GM21717 (cell line): ENCODE measurements at regions not wholly inside any gene's neighbourhood (a gene's known extent, or its start where the extent isn't known, plus 50 kb on each side); places are given as distances from the start of the nearest gene placed in this dataset.

Source experiments
- ATAC-seq: cut with Tn5 transposase; IDR thresholded peaks from one replicate; pipeline ENCODE4 v1.9.1; 2021; ENCODE audit warnings: mild to moderate bottlenecking, moderate library complexity; ENCODE audit not compliant: unreplicated experiment

DNA sequence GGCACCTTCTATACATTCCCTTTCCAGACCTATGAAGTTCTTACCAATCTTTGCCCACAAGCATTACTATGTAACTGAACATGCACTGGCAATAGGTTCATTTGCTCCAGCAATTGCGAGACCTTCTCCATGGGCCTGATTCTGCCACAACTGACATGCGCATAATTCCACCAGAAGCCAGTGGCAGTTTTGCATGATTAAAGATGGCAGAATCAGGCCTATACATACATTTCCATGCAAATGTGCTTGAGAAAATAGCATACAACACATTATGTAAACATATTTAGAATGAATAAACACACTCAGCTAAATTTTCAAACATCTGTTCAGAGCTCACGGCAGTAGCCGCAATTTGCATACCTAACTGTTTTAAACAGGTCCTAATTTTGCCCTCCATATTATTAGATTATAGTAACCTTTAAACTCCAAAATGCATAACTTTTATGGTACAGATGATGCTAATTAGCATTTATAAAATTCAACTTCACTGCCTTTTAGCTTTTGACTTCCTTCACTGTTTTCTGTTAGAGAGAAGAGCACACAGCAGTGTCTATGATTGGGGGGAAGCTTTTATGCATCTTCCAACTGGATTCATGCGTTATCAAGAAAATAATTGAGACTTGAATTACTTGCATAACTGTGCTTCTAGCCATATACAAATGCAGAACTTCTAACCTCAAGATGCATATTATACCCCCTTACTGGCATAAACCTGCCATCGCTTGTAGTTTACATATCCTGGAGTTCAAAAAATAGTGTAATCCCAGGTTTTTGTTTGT is 155.3 kb upstream of the CDH19 start:
- no peak for ATAC-seq

DNA sequence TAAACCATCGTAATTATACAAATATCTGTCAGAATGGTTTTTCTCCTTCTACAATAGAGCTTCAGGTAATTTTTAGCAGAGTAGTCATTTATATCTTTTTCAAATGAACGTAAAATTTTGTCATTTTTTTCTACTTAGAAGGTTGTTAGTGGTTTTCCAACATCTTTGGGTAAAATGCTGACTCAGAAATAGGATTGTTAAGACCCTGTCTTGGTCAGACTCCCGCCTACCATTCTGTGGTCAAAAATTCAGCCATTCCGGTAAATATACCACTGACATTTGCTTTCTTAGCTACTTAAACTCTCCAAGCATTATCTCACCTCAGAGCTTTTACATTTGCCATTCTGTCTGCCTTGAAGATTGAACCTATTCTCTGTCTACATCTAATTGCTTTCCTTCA is 154.1 kb upstream of the CDH19 start:
- ATAC-seq = no peak

DNA sequence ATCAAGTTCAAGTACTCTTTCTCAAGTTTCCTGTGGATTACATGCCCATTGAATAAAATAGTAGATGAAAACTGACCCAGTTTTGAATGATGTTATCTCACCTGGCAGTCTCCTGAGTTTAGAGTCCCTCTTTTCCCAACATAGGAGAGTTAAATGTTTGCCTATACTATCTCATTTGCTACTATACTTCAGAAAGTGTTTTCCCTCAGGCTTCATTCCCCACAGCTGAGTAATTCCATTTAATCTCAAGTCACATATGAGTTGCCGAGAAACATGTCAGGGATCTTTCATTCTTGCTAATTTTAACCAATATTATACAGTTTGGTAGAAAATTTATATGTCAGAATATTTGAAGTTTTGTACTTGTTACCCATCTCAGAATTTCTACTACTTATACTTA is 150.4 kb upstream of the CDH19 start:
- no peak for ATAC-seq

DNA sequence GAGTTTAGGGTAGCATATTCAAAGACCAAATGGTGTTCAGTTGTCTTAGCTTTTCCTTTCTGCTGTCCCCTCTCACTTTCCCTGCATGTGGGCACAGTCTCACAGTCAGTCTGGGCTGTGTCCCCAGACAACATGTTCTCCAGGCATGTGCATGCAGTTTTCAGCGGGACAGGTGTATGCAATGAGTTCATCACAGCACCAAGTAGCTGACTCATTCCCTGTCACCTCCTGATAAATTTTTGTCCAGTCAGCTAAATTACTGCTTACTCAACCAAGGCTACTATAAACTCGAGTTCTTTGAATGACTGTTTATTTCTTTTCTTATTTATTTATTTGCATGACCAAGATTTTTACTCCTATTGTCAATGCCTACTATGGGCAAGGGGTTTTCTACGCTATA is 148.8 kb upstream of the CDH19 start:
- ATAC-seq = no peak

DNA sequence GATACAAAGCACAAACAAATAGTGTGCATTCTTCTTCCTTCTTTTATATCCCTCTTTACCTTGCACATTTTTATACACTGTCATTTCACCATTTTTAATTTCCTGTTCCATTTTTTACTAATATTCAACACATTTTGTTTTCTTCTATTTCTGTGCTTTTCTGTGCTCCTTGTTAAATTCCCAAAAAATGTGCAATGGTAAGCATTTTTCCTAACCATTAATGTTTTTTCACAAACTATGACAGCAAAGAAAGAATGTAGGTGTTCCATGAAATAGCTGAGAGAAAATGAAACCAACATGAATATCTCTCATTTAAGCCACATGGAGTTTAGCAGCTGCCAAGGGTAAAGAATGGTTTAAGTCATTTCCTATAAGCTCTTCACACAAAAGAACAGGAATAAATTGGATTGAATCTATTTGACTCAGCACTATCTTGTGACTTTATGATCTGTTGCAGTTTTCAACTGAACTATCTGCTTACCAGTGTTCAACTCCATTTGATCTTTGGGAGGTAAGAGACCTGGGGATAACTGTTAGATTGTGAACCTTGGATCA is 145.7 kb upstream of the CDH19 start:
- ATAC-seq = no peak

DNA sequence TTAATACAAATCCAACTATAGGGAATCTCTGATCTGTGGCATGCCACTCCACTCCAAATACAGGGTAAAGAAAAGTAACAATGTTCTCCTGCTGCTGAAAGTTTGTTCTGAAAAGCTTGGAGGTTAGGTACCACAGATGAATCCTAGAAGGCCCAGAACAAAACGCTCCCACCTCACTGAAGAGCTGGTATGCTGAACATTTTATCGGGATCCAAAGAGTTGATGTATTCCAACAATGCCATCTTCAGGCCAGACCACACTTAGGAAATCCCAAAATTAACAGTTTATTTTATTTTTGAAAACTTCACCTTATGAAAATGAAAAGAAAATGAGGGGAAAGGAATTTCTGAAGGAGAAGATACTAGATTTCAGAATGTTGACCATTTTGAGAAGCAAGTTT is 145.1 kb upstream of the CDH19 start:
- no peak for ATAC-seq

DNA sequence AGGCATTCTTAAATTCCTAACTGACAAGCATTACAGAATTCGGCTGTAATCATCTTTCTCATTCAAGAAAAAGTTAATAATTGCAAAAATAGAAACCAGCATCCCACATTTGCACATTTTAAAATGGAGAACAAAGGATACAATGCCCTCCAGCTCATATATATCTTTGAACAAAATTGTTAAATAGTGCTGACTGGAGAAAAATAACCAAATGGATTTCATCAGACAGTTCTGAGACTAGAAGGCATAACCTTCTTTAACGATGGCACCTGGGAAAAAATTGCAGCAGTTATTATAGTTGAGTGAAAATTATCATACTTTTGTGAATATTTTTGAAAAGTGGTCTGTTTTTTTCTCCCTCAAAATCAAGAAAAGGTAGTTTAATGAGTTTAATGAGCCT is 138.9 kb upstream of the CDH19 start:
- no peak for ATAC-seq

DNA sequence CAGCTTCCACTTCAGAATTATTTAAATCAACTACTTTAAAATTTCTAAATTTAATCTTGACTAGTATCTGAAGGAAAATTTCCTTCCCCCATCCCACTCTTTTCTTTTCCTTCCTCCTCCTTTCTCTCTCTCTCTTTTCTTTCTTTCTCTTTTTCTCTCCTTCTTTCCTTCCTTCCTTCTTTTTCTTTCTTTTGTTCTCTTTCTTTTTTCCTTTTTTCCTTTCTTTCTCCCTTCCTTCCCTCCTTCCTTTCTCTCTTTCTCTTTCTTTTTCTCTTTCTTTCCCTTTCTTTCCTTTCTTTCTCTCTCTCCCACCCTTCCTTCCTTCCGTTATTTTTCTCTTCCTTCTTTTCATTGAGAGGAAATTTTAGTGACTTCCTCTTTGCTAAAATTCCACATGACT is 132.0 kb upstream of the CDH19 start:
- ATAC-seq = no peak

DNA sequence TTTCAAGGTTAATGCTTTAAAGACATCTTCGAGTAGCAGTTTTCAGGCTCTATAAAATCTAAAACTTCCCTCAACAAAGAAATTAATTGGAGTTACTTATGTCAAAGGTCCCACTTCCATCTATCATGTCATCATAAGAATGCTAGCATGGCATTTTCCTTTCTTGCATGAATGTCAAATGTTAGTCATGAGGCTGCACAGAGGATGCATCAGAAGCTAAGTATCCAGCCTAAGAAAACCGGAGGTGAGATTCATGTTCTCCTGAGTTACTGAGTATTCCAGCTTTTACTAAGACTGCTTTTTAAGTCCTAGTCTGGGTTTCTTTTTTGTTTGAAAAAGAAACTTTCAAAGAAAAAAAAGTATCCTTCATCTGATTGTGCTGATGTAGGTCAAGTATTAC is 130.6 kb upstream of the CDH19 start:
- ATAC-seq = no peak

DNA sequence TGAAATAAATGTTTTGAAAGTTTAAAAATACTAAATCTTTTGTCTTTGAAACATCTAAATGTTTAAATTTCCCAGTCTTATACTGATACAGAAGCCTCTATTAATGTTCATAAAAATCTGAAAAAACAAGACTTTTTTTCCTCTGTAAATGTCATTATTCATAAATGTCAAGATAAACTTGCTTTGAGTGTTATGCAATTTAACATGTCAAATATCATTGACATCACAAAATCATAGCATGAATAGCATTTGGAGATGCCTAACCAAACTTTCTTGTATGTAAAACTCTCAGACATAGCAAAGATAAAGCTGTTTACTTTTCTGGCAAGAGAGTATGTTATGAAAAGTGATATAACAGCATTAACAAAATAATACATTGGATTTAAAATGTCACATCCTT is 128.0 kb upstream of the CDH19 start:
- ATAC-seq = no peak

DNA sequence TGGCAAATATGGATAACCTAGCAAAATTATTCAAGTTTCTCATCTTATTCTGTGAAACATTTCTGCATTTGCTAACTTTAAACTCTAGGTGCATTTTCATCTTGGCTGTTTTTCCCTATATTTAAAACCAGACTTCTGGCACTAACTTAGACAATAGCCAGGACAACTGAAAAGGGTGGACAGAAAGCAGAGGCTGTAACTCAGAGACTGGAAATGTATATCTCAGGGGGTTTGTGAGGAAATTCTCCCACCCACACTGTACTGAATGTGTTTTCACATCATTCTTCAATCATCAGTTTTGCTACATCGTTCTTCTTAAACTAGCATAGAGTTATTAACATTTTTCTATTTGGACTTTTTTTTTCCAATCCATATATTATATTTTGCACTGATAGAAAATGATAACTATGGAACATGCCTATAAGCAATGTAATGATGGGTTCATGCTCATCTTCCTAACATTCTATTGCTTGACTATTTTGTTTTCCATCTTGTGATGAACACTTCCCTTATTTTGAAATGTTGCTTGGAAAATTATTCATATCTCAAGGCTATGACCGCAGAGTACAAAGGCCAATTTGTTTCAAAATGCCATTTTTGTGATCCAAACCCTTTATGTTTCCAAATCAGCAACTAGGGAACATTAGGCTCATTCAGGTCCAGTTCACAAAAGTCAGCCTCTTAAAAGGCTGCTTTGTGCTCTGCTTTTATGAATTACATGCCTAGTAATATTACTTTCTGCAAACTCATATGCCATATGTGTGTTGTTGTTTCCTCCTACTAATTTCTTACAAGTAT is 125.8 kb upstream of the CDH19 start:
- no peak for ATAC-seq

DNA sequence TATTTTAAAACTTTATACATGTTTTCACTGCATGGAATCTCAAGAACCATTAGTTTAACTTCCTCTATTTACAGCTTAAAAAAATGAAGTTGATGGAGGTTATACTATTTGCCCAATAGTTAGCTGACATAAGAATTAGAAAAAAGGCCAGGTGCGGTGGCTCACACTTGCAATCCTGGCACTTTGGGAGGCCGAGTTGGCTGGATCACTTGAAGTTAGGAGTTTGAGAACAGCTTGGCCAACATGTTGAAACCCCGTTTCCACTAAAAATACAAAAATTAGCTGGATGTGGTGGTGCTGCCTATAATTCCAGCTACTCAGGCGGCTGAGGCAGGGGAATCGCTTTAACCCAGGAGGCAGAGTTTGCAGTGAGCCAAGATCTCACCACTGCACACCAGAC is 125.1 kb upstream of the CDH19 start:
- ATAC-seq = no peak

DNA sequence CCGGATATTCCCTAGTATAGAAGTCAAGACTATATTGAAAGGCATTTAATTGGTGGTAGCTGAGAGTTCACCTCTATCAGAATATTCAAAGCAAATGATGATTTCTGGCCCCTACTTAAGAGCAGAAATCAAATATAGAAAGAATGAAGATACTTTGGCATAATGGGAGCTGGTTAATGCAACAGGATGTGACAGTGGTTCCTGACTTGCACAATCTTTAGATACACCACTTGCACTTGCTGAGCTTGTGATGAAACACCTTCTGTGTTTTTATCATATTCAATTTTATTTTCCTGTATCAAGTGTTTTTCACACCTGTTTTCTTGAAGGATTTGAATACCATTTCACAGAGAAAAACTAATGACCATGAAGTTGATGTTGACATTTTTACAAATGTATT is 124.1 kb upstream of the CDH19 start:
- no peak for ATAC-seq

DNA sequence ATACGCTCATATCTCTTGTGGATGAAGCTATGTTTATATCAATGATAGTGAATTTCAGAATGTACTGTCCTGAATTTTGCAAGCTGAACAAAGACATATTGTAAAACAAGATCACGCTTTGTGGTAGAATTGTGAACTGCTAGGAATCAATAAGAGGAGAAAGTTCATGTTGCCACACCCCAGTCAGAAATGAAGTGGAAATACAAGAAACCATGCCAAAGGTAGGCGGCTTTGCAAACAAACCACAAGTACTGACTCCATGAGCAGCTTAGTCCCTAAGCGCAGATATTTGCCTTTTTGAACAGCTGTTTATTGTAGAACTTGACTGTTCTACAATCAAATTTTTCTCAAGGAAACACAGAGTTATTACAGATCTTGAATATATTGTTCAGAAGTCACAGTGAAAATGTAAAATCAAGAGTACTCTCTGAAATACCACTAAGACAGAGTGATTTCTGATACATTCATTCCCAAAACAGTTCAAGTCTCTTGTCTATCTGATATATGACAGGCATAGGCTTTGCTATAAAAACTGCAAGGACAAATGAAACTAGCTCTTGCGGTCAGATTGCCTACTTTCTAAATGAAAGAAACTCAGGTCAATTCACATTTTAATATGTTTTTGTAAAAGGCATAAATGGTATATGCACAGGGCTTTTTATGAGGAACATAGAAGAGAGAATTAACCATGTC is 120.9 kb upstream of the CDH19 start:
- no peak for ATAC-seq

DNA sequence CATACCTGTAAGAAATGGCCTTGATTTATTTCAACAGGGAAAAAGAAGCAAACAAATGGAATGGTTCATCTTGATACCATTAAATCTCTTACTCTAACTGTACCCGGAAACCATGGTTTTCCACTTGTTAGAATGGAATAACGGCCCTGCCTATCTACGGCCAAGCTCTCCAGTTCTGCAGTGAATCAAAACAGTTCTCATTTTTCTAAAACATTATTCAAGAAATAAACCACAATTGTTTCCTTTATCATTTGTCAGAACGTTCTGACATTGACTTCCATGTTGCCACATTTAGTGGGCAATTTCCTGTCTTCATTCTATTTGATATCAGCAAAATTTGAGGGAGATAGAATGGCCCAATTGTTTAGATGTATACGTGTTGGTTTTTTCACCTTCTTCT is 118.8 kb upstream of the CDH19 start:
- no peak for ATAC-seq

DNA sequence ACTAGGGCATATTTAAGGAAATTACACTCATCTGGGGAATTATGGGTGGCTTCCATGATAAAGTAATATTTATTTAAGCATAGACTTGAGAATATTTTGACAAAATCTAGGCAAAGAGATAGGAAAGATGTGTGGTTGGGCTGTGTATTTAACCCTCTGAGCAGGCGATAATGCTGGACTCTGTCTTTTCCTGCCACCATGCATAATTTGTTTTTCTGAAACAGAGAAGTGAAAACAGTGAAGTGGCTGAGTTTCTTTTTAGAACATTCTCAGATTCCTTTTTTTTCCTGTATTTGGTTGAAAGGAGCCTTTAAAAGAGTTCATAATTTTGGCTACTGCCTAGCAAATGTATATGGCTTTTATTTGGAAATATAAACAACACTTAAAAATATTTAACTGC is 104.8 kb upstream of the CDH19 start:
- ATAC-seq = no peak

DNA sequence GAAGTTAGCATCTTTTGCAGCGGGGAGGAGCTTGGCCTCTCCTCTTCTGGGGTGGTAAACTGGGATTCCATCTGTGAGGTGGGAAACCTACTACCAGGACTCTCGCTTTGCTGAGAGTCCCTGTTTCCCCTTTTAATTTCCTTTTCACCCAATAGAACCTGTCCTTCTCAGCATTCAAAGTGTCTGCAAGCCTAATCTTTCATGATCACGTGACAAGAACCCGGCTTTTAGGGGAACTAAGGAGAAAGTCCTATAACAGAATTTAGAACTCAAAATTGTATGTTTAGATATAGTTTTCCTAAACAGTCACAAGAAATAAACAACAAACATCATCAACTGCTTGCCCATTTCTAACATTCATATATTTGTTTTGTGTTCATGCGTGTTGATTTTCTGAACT is 103.6 kb upstream of the CDH19 start:
- ATAC-seq = no peak

DNA sequence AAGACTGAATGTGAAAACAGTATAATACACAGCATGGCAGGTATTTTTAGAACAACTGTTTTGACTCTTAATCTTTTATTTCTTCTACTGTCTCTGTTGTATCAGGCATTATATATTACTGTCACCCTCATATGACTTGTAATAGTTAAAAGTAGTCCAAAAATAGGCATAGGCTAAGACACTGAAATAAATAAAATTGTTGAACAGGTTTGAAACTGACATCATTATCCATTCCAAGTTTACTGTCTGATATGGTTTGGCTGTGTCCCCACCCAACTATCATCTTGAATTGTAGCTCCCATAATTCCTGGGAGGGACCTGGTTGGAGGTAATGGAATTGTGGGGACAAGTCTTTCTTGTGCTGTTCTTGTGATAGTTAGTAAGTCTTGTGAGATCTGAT is 91.4 kb upstream of the CDH19 start:
- ATAC-seq = no peak

DNA sequence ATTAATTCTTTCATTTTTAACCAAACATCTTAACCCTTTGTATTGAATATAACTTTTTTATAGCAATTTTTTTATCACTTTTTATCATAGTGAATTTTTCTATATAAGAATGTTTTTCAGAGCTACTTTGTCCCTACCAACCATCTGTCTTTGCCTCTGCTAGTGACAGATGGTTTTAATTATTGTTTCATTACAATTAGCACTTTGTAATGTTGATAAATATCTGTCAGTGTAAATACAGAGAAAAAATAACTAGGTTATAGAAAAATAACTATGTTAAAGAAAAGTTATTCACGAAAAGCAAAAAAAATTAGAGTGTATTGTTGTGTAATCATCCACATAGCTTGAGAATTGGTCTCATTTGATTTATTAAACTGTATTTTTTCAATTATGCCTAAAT is 91.0 kb upstream of the CDH19 start:
- ATAC-seq = no peak

DNA sequence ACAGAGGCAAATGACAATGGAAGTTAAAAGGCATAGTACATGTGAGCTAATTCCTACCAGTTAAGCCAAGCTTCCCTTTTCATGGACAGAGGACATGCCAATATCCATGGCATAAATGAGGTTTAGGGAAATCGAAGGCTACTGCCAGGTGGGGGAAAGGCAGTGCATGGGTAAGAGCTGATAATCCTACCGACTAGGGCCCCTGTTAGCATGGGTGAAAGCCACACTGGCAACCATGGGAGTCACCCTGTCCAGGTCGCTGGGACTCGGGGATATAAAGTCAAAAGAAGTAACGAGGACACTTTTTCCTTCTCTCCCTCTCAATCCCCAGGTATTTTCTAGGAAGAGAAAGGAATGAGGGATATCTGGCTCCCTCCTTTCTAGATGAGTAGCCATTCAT is 83.7 kb upstream of the CDH19 start:
- no peak for ATAC-seq

DNA sequence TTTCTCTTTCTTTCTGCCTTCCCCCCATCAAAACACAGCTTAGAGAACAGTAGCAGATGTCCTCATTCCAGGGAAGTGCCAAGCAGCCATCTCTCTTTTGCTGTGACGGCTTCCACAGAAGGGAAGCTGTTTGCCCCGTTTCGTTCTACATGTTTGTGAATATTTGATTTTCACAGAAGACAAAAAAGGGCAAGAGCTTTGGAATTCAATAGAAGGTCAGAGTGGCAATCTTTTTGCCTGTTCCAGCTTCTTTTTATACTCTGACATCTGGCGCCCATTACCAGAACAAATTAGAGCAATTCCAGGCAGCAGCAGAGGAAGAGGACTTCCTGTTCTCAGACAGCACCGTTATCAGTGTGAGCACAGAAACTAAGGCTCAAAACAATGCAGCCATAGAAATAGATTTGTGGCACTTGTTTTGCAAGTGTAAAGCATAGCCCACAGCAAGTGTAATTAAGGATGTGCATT is 79.0 kb upstream of the CDH19 start:
- ATAC-seq = no peak

DNA sequence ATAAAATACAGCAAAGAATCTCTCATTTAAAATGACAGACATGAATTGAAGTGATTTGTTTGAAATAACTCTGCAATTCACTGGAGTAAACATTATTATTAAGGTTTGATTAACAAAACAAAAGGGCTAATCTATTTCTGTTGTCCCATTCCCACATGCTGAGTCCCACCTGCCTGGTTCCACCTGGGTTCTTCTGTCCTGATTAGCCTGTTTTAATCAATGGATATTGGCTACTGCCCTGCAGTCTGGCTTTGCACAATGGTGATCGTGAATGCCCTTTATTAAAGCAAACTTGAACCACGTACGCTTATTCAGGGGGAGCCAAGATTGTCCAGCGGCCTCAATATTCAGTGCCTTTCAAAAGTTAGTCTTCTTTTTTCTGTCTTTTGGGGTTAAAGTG is 72.8 kb upstream of the CDH19 start:
- no peak for ATAC-seq
